ENCODE measurements at regions not wholly inside any gene's neighbourhood (a gene's known extent, or its start where the extent isn't known, plus 50 kb on each side); places are given as distances from the start of the nearest gene placed in this dataset.
"Not testable (repeated sequence)": the region's sequence is repeated elsewhere in the genome, so short reads cannot be mapped to it uniquely, and the experiment has no call there.

DNA sequence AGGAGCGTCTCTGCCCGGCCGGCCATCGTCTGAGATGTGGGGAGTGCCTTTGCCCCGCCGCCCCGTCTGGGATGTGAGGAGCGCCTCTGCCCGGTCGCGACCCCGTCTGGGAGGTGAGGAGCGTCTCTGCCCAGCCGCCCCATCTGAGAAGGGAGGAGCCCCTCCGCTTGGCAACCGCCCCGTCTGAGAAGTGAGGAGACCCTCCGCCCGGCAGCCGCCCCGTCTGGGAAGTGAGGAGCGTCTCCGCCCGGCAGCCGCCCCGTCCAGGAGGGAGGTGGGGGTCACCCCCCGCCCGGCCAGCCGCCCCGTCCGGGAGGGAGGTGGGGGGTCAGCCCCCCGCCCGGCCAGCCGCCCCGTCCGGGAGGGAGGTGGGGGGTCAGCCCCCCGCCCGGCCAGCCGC lies 432.7 kb downstream of the LIG4 start:
- DNase-seq (ENCODE audit: low spot score); ATAC-seq: not testable (repeated sequence)

DNA sequence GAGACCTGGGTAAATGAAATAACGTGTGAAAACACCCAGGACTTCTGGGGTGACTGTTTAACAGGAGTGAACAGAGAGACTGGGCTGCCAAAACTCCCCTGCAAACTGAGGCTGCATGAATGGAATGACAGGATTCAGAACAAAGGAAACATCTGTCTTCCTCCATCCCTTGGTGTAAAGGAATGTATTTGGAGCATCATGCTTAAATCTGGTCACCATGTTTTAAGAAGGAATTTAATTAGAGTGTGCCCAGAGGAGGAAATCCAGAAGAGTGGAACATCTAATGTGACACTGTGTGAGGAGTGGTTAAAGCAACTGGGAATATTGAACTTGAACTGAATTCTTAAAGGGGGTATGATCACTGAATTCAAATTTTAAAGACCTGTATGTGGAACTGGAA lies 437.2 kb downstream of the LIG4 start:
- ATAC-seq (no peak), DNase-seq (ENCODE audit: low spot score) (no peak)

DNA sequence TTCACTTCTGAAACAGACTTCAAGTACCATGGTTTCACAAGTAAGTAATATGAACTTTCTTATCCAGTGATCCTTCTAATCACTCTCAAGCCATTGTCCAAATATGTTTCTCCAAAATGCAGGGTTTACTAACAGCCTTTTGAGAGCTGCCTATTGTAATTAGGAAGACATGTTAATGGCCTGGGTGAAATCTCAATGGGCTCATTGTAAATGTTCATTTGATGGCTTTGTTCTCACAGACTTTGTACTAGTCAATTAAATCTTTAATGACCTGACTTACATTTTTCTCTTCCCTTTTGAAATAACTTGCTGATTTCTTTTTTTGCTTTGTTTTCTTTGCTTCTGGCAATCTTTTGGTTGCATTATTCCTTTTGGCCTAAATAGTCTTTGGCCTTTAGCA lies 444.8 kb downstream of the LIG4 start:
- DNase-seq (ENCODE audit: low spot score): no peak
- ATAC-seq: no peak

DNA sequence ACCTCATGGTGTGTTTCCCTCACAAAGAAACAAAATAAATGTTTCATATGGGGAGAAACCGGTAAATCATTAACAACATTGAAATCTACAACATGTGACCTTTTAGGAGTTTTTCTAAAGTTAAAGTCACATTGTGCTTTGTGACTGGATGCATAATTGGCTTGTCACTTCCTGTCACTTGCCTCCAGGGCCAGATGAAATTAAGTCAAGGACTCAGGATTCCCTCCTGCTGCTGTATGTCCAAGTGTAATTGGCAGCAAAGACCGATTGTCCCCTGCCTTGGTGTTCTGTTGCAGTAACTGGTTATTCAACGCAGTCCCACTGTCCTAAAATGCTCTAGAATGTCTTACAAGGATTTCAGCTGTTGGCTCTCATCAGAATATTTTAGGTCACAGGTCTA lies 448.2 kb downstream of the LIG4 start:
- DNase-seq (ENCODE audit: low spot score): no peak
- no peak for ATAC-seq

DNA sequence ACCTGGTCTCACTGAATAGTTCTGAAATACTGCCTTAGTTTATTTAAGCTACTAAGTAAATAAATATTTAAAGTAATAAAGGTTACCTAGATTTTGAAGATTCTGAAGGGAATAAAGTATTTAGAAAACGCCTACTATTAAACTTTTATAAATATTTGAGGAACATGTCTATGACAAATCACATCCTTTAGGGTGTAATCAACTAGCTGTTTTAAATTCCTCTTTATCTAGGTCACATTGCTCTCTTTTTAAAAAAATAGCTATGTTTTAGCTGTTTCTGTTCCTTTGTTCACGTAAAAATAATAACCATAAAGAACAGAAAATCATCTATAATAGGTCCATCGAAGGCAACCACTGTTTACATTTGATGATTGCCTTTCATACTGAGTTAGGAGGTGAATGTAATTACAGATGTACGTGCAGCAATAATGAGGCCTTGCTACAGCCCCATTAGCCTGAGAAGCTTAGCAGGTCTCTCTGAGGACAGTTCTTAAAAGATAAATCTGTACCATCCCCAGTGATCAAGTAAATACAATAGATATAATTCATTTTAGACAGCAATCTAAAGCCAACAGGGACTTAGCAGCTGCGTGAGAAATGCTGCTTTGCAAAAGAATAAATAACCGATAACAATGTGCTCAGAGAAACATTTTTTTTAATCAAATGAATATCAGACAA lies 449.5 kb downstream of the LIG4 start:
- ATAC-seq (no peak), DNase-seq (ENCODE audit: low spot score) (no peak)

DNA sequence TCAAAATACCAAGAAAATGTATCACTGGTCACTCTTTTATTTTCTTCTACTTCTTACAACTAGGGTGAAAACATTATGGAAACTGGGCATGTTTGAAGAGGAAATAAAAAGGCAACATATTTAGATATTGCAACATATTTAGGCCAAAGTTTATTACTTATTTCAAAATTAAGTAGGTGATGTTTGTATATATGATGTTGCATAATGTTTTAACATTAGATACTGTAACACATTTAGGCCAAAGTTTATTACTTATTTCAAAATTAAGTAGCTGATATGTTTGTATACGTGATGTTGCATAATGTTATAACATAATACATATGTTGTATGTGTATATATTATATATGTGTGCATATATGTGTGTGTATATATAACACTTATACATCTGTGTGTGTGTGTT lies 451.3 kb downstream of the LIG4 start:
- ATAC-seq: no peak
- DNase-seq (ENCODE audit: low spot score): no peak

DNA sequence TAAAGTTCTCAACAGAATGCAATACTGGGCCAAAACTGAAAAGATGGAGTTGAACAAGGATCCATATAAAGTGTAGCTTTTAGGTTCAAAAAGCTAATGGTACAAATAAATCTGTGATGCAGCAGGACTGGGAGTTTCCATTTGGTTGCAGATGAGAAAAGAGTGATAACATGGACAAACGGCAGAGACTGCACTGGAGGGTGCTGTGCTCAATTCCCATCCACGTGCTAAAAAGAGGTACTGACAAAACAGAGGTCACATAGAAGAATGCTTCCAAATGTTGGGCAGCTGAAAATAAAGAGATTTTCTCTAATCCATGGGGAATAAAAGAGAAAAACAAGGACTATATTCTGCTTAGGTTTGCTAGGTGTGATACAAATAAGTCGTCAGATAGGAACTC lies 461.6 kb downstream of the LIG4 start:
- DNase-seq (ENCODE audit: low spot score) (no peak), ATAC-seq (no peak)

DNA sequence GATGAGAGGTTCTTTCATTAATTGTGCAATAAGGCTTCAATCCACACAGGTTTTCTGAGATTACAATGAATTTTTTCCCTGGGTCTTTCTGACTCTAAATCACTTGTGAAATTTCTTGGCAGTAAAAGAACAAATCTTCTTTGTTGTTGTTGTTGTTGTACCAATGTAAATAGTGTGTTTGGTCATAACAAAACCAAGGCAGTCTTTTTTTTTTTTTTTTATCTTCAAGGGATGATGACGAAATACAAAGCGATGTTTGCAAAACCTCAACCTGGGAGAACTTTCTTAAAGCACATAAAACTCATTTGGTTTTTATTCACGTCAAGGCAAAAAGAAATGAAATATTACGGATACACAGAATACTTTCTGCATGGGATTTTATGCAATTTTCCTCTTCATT lies 462.0 kb downstream of the LIG4 start:
- no peak for ATAC-seq
- no peak for DNase-seq (ENCODE audit: low spot score)

DNA sequence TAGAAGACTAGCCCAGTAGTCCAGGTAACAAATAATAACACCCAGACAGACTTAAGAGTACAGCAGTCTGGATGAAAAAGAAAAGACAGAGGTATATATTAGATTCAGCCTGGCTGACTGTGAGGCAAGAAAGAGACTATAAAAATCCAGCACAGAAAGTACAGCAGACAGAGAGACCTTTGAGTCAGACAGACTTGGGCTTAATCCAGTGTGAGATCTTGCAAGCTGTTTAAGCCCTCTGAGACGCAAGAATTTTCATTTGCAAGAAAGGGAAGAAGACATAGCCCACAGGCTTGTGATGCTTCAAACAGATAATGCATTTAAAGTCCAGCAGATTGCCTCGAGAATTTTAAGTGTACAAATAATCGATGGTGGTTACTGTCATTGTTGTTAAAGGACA lies 471.4 kb downstream of the LIG4 start:
- DNase-seq (ENCODE audit: low spot score): no peak
- ATAC-seq: no peak

DNA sequence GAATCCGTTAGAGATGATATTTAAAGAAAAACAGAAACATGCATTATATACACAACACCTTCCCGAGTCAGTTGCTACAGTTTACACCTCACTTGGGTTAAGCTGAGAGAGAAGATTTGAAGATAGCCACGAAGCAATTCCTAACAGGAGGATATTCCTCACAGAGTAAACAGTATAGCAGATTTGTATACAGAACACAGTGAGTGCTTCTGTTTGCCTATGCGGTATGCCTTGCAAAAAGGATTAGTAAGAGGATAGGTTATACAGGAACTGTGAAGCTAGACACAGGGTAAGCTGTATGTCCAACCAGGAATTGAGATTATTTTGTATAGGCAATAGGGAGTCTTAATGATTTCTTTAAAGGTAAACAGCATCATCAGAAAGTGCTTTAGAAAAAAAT lies 471.8 kb downstream of the LIG4 start:
- ATAC-seq: no peak

DNA sequence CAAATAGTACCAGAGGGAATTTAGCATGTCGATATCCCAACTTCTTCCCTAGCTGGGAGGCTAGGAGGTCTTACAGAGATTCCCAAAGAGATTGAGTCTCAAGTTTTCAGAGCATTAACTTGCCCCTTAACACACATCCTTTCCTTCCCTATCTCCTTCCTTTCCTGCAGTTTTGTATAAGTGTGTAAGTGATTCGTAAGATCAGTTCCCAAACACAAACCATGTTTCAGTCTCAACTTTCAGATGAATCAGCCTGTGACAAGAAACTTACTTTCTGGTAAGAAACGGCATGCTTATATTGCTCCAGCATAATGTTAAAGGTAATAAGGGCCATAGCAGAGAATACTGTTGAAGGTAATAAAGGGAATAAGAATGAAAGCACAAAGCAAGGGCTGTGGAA lies 472.2 kb downstream of the LIG4 start:
- ATAC-seq: no peak
- no peak for DNase-seq (ENCODE audit: low spot score)

More for the DNA sequence above, 471.8 kb downstream of the LIG4 start:
- no peak for DNase-seq (ENCODE audit: low spot score)

DNA sequence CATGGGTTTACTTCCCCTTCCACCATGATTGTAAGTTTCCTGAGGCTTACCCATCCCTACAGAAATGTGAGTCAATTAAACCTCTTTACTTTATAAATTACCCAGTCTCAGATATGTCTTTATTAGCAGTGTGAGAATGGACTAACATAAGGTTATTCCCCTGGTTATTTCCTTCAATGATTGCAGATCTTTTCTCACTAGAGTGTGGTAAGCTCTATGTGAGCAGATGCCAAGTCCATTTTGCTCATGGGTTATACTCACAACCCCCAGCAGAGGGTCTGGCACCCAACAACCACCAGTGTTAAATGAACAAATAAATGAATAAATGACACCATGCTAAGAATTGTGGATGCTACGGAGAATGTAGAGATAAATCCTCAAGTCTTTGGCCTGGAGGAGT lies 472.8 kb downstream of the LIG4 start:
- DNase-seq (ENCODE audit: low spot score) (no peak), ATAC-seq (no peak)

DNA sequence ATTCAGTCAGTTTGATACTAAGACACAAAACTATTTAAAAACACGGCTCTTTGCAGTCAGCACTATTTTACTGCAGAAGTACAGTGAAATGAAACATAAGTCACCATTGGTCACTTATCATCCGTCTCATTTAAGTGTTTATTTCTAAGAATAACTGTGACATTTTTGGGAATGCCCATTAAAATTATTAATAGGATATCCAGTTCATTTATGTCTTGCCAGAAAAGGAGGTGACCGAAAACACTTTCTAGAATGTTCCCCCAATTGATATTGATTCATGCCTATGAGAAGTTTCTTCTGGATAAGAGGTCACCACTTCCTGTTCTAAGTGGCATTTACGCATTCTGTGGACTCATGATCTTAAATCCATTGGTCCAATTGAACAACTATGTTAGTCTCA lies 477.3 kb downstream of the LIG4 start:
- DNase-seq (ENCODE audit: low spot score) (no peak), ATAC-seq (no peak)

DNA sequence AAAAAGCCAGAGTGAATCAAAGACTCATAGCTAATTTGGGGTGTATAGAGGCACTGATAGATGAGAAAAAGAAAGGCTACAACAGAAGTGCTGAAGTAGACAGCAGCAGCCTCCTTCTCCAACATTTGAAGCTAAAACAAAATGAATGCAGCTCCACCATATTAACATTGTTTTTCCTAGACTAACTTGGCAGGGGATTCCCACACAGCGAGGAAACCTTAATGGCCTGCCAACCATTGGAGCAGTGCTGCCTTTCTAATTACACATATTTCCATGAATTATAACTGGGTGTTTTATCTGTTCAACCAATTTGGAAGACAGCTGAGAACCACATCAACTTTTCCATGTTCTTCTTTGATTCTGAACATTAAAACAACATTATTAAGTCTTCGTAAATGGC lies 478.6 kb downstream of the LIG4 start:
- DNase-seq (ENCODE audit: low spot score) (no peak), ATAC-seq (no peak)

DNA sequence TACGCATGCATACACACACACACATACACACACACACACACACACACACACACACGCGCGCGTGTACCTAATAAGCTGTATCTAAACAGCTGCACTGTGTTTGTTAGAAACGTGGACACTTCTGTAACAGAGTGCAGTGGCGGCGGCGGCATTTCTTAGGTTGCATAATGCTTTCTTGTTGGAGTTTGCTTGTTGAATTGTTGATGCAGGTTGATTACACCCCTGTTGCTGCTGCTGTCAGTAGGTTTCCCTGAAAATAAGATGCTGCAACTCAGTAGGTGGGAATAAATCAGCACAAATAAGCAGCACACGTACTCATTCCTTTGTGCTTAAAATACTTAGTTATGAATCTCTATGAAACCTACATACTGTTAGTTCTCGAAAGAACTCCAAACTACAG lies 479.2 kb downstream of the LIG4 start:
- DNase-seq (ENCODE audit: low spot score) (no peak), ATAC-seq (no peak)

DNA sequence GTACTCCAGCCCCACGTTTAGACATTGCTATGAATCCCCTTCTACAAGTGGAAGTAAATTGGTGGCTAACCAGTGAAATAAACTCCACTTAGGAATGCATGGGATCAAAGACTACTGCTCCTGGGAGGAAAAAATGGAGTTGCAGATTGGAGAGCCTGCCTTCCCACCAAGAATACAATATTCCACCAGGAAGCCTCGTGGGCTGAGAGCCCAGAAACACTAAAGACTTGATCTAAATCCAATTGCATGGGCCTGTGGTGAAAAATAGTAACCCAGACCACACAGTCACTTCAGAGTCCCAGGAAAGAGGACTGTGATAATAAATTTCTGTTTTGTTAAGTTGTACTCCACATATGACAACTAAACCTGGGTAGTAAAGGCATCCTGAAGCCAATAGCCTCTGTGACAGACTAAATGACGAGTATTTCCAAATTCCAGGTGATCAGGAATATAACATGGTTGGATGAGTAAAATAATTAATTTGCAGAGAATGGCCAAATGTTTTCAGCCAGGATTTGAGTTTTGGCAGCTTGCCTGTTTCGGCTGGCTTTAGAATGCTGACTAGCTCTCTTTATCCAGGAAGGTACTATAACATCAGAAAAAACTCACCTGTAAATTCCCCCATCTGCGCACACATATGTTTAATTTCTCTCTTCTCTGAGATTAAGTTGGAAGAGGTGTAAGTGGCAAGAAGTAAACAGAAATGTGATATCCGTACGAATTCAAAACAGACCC lies 480.3 kb downstream of the LIG4 start:
- ATAC-seq (no peak), DNase-seq (ENCODE audit: low spot score) (no peak)

DNA sequence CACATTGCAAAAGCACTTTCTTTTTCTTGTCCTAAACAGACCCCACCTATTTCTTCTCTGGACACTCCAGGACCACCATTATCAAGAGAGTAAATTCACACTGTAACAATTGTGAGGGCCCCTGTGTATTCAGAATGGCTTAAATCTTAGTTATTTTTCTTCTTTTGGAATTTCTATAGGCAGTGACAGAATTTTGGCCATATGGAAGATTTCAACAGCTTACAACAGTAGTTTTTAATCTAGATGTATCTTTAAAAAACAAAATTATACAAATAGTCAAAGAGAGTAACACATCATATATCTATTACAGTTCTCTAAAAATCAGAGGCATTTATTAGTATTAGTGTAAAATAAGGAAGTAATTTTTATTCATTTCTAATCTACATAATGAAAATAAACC lies 482.1 kb downstream of the LIG4 start:
- ATAC-seq (no peak), DNase-seq (ENCODE audit: low spot score) (no peak)

DNA sequence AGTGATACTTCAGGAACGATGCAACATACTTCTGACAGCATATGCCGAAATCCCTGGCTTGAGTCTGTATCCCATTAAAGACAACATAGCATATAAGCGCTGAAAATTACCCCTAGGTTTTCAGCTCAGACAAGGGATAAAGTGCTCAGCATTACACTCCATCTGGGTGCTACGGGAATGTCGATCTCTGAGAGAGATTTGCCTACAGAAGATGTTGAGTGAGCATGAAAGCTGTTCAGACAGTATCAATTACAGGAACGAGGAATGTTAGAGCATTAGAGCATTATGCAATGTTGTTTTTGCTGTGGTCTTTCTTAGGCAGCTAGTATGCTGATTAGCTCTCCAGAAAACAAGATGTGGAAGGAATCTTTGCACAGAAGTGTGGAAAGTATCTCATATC lies 484.5 kb downstream of the LIG4 start:
- ATAC-seq: no peak

DNA sequence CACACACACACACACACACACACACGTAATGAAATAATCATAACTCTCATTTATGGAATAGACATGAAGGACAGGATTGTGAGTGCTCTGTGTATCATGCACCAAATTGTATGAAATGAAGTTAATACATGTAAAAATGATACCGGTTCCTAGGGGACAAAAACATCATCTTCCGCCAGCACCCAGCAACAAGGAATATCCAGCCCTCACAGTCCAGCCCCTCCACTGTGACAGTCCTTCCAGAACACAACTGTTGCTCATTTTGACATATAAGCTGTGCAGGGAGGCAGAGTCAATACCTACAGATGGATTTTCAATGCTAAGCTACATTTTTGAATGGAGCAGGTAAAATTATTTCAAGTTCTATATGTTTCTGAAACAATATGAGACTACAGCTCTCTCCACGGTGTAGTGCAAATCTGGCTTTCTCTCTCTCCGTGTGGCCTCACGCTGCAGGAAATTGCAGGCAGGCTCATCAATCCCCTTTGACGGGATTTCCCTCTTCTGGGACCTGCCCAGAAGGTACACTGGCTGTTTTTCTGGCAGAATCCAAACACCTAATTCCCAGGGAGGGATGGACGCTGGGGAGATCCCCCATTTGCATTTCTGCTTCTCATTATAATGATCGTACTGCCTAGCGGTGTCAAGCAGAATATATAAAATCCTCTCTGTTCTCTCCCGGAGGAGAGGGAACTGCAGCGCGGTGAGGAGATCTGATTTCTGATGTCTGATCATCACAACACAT lies 494.0 kb downstream of the LIG4 start:
- DNase-seq (ENCODE audit: low spot score): no peak
- no peak for ATAC-seq

More for the DNA sequence above, 484.5 kb downstream of the LIG4 start:
- no peak for DNase-seq (ENCODE audit: low spot score)

DNA sequence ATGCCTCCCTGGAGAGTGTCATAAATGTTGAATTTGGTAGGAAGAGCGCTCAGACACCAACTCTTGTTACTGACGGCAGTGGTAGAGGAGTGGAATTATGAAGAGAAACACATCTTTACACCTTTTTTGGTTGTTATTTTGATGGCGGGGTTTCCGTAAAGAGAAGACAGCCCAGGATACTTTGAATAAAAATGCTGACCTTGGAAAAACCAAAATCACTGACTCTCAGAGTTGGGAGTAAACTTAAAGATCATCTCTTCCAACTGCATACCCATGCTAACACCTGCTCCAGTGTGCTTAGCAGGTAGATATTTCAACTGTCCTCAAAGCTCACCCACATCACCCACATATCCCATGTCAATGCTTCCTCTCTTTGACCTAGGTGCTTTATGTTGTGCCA lies 498.6 kb downstream of the LIG4 start:
- DNase-seq (ENCODE audit: low spot score) (no peak), ATAC-seq (no peak)

DNA sequence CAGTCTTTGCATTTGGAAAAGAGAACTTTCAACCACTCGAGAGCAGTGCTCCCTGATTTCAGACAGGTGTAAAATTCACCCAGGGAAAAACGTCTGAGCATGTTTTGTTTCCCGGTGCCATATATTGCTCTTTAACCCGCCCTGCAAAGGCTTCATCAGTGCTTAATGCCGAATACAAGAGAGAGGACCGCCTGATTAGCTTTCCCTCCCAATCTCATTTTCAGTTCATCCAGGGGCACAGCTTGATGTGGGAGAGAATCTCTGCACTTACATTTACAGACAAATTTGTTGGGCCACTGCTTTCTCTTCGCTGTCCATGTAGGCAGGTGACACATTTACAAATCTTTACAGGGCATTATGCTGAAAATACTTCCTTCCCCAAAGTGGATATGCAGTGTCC lies 499.1 kb downstream of the LIG4 start:
- no peak for ATAC-seq
- no peak for DNase-seq (ENCODE audit: low spot score)

DNA sequence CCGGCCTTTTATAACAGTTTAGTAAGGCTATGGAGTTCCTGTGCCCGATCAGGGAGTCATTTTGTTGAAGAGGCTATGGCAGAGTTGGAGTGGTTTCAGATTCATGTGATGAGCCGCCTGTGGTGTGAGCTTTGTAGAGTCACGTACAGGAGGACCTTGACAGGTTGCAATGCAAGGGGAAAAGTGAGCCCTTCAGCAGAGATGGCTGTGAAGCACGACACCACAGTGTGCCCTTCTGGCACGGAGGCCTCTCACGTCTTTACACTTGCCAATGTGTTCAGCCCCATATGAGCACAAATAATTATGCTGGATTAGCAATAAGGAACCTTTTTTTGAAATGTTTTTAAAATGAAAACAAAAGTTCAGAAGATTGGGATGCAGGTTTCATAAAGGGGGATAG lies 499.8 kb downstream of the LIG4 start:
- no peak for DNase-seq (ENCODE audit: low spot score)
- no peak for ATAC-seq

Measured in left lobe of liver (tissue), 2 donors.